ENCODE measurements at regions not wholly inside any gene's neighbourhood (a gene's known extent, or its start where the extent isn't known, plus 50 kb on each side); places are given as distances from the start of the nearest gene placed in this dataset.

DNA sequence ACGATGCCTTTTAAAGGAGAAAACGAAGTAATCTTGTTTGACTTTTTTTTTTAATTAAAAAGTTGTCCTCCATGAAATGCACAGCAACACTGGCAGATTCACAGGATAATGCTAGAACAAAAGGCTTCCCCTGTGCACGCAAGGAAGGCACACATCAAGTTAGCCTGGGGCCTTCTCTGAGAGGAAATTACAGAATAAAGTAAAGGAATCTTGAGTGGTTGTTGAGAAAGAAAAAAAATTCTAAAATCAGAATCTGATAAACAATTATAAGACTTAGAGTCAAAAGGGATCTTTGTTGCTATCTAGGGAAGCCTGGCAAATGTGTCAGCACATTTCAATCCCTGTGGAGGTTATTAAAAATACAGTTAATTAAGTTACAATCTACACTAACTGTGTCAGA lies 946.0 kb downstream of the IGSF11 start:
- Histone ChIP-seq H3F3A (ENCODE audit: insufficient read depth, low read depth) (no peaks in the 10 kb centered on the region), H3K4me3 (no peak overlapping the region), H2AFZ (no peak overlapping the region), H3K27me3 (ENCODE audit: insufficient read depth, low read depth) (no peaks in the 10 kb centered on the region), H3K79me2 (ENCODE audit: low read depth) (no peaks in the 10 kb centered on the region), H4K20me1 (ENCODE audit: insufficient read depth) (no peaks in the 10 kb centered on the region), H3K4me1 (replicated peaks; ENCODE audit: insufficient read depth) (no peaks in the 10 kb centered on the region), H3K4me2 (no peak overlapping the region), H3K27ac (no peak overlapping the region), H3K36me3 (ENCODE audit: low read depth) (no peaks in the 10 kb centered on the region), H3K9me2 (ENCODE audit: insufficient read depth) (no peaks in the 10 kb centered on the region; the same call in 1 of the 2 replicates), H3K9me3 (ENCODE audit: insufficient read depth, low read depth) (no peaks in the 10 kb centered on the region)
- DNase-seq, result no peak
- no peak for TF ChIP-seq EZH2 (IDR thresholded peaks at IDR 0.05; ENCODE audit: low read depth)
- TF ChIP-seq, protein P1, sequence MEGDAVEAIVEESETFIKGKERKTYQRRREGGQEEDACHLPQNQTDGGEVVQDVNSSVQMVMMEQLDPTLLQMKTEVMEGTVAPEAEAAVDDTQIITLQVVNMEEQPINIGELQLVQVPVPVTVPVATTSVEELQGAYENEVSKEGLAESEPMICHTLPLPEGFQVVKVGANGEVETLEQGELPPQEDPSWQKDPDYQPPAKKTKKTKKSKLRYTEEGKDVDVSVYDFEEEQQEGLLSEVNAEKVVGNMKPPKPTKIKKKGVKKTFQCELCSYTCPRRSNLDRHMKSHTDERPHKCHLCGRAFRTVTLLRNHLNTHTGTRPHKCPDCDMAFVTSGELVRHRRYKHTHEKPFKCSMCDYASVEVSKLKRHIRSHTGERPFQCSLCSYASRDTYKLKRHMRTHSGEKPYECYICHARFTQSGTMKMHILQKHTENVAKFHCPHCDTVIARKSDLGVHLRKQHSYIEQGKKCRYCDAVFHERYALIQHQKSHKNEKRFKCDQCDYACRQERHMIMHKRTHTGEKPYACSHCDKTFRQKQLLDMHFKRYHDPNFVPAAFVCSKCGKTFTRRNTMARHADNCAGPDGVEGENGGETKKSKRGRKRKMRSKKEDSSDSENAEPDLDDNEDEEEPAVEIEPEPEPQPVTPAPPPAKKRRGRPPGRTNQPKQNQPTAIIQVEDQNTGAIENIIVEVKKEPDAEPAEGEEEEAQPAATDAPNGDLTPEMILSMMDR (conservative IDR thresholded peaks at IDR 0.05), result no peak
- ChIA-PET CTCF (no interaction called here), POLR2A (ENCODE audit: unreplicated experiment) (no interaction called here)
- no TSS peak for BruUV-seq (replicated peaks)
- intact Hi-C loops (cut with micrococcal nuclease; ENCODE audit: unreplicated experiment), result no loop called here

DNA sequence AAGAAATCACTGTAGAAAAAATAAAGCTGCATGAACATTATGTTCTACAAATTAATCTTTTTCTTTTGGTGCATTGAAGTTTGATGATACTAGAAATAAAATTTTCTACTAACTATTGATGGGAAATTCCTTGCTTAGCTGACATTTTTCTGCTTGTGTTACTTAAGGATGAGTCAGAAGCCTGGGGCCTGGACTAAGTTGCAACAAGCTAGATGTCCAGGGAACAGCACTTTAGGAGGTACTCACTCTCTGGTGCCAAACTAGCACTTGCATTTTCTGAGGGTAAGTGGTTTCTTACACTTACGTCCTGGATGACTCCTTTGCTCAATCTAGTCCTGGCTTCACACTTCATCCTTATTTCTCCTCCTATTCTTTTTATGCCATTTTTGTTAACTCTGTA lies 945.1 kb downstream of the IGSF11 start:
- no peak for DNase-seq
- Histone ChIP-seq H3K36me3 (ENCODE audit: low read depth) (no peaks in the 10 kb centered on the region), H3K9me3 (ENCODE audit: insufficient read depth, low read depth) (no peaks in the 10 kb centered on the region), H2AFZ (no peak overlapping the region), H3K9me2 (ENCODE audit: insufficient read depth) (no peaks in the 10 kb centered on the region; the same call in 1 of the 2 replicates), H3K27me3 (ENCODE audit: insufficient read depth, low read depth) (no peaks in the 10 kb centered on the region), H3K4me1 (replicated peaks; ENCODE audit: insufficient read depth) (no peaks in the 10 kb centered on the region), H3F3A (ENCODE audit: insufficient read depth, low read depth) (no peaks in the 10 kb centered on the region), H3K4me3 (no peak overlapping the region), H3K27ac (no peak overlapping the region), H3K79me2 (ENCODE audit: low read depth) (no peaks in the 10 kb centered on the region), H3K4me2 (no peak overlapping the region), H4K20me1 (ENCODE audit: insufficient read depth) (no peaks in the 10 kb centered on the region)
- POLR2A ChIA-PET (ENCODE audit: unreplicated experiment), result no interaction called here
- CTCF ChIA-PET, result no interaction called here
- no peak for TF ChIP-seq EZH2 (IDR thresholded peaks at IDR 0.05; ENCODE audit: low read depth)
- intact Hi-C loops (cut with micrococcal nuclease; ENCODE audit: unreplicated experiment), result no loop called here
- BruUV-seq (replicated peaks), result no TSS peak

DNA sequence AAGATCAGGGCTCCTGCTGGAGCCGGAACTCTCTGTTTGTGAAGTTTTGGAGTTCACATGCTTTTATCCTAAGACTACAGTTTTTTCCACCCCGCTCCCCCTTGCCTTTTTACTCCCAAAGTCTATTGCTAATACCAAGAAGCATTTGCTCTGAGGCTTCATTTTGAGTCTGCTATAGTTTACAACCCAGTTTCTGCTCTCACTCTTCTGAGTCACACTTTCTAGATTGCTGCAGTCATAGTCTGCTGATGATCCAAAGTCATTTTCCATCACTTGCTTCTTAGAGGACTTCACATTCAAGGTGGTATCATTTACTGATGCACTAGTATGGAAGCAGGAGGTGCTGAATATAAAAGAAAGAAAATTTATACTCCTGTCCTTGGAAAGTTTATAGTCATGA lies 937.4 kb downstream of the IGSF11 start:
- Histone ChIP-seq H3K27me3 (ENCODE audit: insufficient read depth, low read depth) (no peaks in the 10 kb centered on the region), H3K79me2 (ENCODE audit: low read depth) (no peaks in the 10 kb centered on the region), H2AFZ (no peak overlapping the region), H3K4me3 (no peak overlapping the region), H3K27ac (no peak overlapping the region), H3F3A (ENCODE audit: insufficient read depth, low read depth) (no peaks in the 10 kb centered on the region), H3K4me1 (replicated peaks; ENCODE audit: insufficient read depth) (no peaks in the 10 kb centered on the region), H4K20me1 (ENCODE audit: insufficient read depth) (no peaks in the 10 kb centered on the region), H3K36me3 (ENCODE audit: low read depth) (no peaks in the 10 kb centered on the region), H3K9me2 (ENCODE audit: insufficient read depth) (no peaks in the 10 kb centered on the region), H3K4me2 (no peak overlapping the region), H3K9me3 (ENCODE audit: insufficient read depth, low read depth) (no peaks in the 10 kb centered on the region)
- TF ChIP-seq, protein P1 (conservative IDR thresholded peaks at IDR 0.05), result no peak
- no peak for TF ChIP-seq EZH2 (IDR thresholded peaks at IDR 0.05; ENCODE audit: low read depth)
- ChIA-PET POLR2A (ENCODE audit: unreplicated experiment) (no interaction called here), CTCF (no interaction called here)
- BruUV-seq (replicated peaks), result no TSS peak
- no peak for DNase-seq
- intact Hi-C loops (cut with micrococcal nuclease; ENCODE audit: unreplicated experiment), result no loop called here

DNA sequence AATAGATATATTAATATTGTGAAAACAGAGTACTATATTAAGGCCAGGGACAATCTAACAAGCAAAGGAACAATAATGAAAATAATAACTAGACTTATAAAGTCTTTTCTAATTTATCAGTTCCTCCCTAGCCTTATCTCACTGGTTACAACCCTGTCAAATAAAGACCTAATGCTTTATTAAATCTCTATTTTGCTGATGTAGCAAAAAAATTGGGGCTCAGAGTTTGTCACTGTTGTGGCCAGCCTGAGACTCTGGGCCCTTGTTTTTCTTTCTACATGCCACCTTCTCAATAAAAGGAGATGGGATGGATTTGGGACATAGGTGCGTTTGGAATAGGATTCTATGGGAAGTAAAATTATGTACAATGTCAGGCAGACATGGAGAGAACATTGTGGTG lies 937.0 kb downstream of the IGSF11 start:
- Histone ChIP-seq H3K27me3 (ENCODE audit: insufficient read depth, low read depth) (no peaks in the 10 kb centered on the region), H3K36me3 (ENCODE audit: low read depth) (no peaks in the 10 kb centered on the region), H3K27ac (no peak overlapping the region), H3K4me2 (no peak overlapping the region), H3K4me3 (no peak overlapping the region), H3K9me3 (ENCODE audit: insufficient read depth, low read depth) (no peaks in the 10 kb centered on the region), H4K20me1 (ENCODE audit: insufficient read depth) (no peaks in the 10 kb centered on the region), H3K9me2 (ENCODE audit: insufficient read depth) (no peaks in the 10 kb centered on the region), H3F3A (ENCODE audit: insufficient read depth, low read depth) (no peaks in the 10 kb centered on the region), H3K79me2 (ENCODE audit: low read depth) (no peaks in the 10 kb centered on the region), H3K4me1 (replicated peaks; ENCODE audit: insufficient read depth) (no peaks in the 10 kb centered on the region), H2AFZ (no peak overlapping the region)
- ChIA-PET CTCF (no interaction called here), POLR2A (ENCODE audit: unreplicated experiment) (no interaction called here)
- BruUV-seq (replicated peaks), result no TSS peak
- DNase-seq, result no peak
- TF ChIP-seq, protein P1 (conservative IDR thresholded peaks at IDR 0.05), result no peak
- no peak for TF ChIP-seq EZH2 (IDR thresholded peaks at IDR 0.05; ENCODE audit: low read depth)
- intact Hi-C loops (cut with micrococcal nuclease; ENCODE audit: unreplicated experiment), result no loop called here

Data from PC-9 (cell line).